GM19397 (cell line): ENCODE measurements at regions not wholly inside any gene's neighbourhood (a gene's known extent, or its start where the extent isn't known, plus 50 kb on each side); places are given as distances from the start of the nearest gene placed in this dataset.
A peak's percentile ranks its signal among the peaks of the same experiment; 100 is the strongest.
"Not testable (repeated sequence)": the region's sequence is repeated elsewhere in the genome, so short reads cannot be mapped to it uniquely, and the experiment has no call there.

Experiments
- ATAC-seq: cut with Tn5 transposase; IDR thresholded peaks from one replicate; pipeline ENCODE4 v1.9.1; 2021; ENCODE audit warnings: mild to moderate bottlenecking, moderate library complexity; ENCODE audit not compliant: unreplicated experiment

- ATAC-seq = no peak
Observed at GRCh38 chr5:54825005-54825404, 160.4 kb downstream of the ESM1 start.

- ATAC-seq = no peak
Observed at GRCh38 chr5:54823006-54823405, 162.4 kb downstream of the ESM1 start.

- no peak for ATAC-seq
Observed at GRCh38 chr5:54822324-54822687, 163.1 kb downstream of the ESM1 start.

- no peak for ATAC-seq
Observed at GRCh38 chr5:54821445-54822323, 163.7 kb downstream of the ESM1 start.

DNA sequence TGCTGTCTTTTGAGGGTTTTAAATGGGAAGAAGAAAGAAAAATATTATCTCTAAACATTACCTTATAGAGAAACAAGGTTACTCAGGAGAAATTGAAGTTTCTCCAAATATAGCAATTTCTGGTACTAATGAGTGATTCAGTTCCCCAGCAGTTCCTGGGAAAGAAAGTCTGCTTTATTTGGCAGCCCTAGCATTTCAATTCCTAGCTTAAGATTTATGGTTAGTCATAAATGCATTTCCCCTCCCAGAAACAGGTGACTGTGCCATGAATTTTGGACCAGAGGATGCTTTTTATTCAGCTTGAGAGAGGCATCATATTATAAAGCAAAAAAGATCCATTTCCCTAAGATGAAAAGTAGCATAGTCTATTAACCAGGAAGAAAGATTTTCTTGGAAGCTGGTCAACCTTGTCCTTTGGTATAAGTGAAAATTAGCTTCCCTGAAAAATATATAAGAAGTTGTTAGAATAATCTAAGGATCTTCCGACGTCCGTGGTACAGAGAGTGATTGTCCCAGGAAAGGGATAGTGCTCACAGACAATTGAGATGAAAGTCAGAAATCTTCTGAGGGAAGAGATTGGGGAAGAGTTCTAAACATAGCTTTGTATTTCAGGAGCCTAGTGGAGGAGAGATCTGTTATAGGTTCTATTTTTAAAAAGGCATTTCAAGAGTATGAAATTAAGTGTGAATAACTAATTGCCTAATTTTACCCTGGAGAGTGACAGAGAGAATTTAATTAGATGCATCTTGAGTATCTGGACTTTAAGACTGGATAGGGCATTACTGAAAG lies 164.9 kb downstream of the ESM1 start:
- ATAC-seq = no peak

DNA sequence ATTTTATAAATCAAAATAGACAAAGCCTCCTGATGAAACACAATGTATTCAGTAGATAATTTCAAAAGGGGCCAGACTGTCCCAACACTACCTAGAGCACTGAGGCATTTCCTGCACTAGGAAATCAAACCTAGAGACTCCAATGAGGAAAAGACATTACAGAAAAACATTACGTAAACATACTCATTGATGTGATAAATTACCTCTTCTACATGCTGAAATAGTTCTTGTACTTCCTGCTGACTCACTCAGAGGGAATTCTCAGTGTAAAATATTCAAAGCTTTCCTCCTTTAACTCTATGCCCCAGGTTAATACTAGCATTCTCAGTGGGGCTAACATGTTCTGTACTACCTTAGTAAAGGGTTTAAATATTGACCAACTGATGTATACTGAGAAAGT lies 178.0 kb downstream of the ESM1 start:
- no peak for ATAC-seq

DNA sequence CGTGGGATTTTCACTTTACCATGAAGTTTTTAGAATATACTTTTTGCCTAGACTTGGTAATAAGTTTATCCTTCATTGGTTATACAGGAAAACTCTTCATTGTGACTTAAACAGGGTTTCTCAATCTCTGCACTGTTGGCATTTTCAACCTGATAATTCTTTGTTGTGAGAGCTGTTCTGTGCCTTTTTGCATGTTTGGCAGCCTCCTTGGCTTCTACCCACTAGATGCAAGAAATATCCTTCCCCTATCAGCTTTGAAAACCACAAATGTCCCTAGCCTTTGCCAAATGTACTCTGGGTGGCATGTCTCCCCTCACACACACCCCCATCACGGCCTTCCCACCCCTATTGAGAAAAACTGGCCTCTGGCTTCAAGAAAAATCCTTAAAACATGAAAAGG lies 180.9 kb downstream of the ESM1 start:
- ATAC-seq = no peak

DNA sequence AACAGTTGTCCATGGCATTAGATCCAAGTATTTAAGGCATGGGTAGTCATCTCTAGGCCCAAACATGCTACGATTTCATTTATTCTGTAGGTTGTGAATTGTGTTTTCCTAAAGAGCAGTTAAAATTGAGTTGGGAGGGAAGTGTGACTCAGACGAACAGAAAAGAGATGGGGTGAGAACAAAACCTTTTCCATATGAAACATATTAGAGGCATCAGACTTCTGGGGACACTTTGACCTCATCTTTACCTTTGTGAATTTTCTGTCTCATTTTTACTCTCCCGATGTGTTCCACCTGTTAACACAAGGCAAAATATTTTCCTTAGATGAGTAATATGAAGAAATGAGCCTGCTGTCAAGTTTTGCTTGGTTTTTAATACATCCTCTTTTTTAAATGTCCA lies 181.3 kb downstream of the ESM1 start:
- ATAC-seq = no peak

- no peak for ATAC-seq
Observed at GRCh38 chr5:54803471-54804011, 181.9 kb downstream of the ESM1 start.

GRCh38 chr5:54799645-54800044 lies 185.7 kb downstream of the ESM1 start:
- ATAC-seq = peak; percentile 50

- ATAC-seq = no peak
Observed at GRCh38 chr5:54795777-54796176, 189.6 kb downstream of the ESM1 start.

DNA sequence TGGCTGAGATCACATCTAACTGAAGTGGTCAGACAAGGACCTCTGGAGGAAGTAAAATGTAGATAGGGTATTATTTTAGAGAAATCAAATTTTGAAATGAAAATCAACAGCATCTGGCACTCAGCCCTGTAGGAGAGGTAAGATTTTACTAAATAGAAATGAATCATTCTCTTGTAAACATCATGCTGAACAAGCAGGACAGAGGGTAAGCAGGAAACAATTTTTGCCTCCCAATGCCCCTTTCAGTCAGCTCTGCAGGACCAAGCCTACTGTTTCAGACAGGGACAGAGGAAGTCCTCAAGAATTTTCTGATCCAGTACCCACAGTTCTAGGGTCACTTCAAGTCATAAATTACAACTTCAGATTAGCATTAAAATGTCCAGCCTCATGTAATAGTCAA lies 190.1 kb downstream of the ESM1 start:
- no peak for ATAC-seq

GRCh38 chr5:54794135-54794975 lies 191.0 kb downstream of the ESM1 start:
- ATAC-seq = no peak

DNA sequence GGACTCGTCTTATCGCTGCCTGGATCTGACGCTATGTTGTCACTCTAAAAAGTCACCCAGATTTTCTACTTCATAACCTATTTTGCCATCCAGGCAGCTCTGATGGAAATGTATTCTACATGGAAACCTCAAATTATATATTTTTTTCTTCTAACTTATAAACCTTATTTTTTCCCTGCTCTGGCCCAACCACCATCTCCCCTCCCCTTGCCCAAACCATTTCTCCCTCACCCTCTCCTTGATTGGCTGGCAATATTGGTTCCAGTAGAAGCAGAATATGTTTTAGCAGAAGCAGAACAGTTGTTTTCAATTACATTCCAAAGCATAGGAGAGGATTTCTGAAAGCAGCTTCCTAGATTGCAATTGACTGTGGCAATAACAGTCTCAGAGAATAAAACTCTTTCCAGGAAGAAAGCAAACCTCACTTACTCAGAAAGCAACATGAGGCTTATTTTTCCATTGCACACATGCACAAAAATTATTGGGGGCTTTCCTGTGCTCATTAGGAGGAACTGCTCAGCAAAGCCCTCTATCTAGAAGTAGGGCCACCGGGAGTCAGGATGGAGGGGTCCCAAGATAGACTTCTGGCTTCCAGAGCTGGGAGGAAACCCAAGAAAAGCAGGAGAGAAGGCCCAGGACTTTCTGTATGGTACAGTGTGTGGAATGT lies 191.8 kb downstream of the ESM1 start:
- no peak for ATAC-seq

- no peak for ATAC-seq
Observed at GRCh38 chr5:54792611-54793404, 192.6 kb downstream of the ESM1 start.

- not testable (repeated sequence) for ATAC-seq
Observed at GRCh38 chr5:54787910-54788309, 197.5 kb downstream of the ESM1 start.

- ATAC-seq = no peak
Observed at GRCh38 chr5:54785729-54786591, 199.4 kb downstream of the ESM1 start.

DNA sequence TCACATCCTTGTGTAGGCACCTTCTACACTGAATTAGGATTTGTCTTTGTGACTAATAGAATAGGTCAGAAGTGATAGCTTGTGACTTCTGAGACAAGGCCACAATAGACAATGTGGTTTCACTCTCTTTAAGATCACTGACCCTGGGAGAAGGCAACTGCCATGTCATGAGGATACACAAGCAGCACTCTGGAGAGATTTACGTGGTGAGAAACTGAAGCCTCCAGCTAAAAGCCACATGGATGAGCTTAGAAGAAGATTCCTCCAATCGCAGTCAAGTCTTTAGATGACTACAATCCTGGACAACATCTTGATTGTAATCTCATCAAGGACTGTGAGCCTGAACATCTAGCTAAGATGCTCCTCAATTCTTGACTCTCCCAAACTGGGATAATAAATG lies 206.6 kb downstream of the ESM1 start:
- ATAC-seq = no peak

DNA sequence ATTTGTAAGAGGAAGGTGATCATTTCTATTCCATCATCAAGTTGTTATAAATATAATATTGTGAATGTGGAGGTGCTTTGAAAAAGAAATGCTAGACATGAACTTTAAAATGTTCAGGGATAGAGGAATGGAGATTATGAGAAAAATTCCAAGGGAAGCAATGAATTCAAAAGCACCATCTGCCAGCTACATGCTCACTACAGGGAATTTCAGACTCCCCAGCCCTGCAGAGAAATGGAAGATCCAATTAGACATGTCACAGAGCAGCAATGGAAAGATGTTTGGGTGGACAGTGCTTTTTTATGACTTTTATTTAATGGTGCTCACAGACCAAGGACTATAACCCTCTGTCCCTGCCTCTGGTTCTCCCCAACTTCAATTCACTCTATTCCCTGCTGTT lies 209.7 kb downstream of the ESM1 start:
- ATAC-seq = no peak
